ENCODE measurements at regions not wholly inside any gene's neighbourhood (a gene's known extent, or its start where the extent isn't known, plus 50 kb on each side); places are given as distances from the start of the nearest gene placed in this dataset.

DNA sequence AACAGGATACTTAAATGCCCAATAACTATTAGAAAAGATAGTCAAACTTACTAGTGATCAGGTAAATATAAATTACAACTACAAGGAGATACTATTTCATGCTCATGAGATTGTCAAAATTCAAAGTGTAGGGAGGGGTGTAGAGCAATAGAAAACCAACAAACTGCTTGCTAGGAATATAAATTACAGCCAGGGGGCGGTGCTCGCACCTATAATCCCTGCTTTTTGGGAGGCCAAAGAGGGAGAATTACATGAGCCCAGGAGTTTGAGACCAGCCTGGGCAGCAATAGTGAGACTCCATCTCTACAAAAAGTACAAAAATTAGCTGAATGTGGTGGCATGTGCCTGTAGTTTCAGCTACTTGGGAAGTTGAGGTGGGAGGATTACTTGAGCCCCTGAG lies 556.5 kb upstream of the NR3C2 start:
- TF ChIP-seq ZNF658 (tag by site-specific recombination; IDR thresholded peaks at IDR 0.05) (no peak), ZNF133 (tag by site-specific recombination; IDR thresholded peaks at IDR 0.05) (no peak)
